ENCODE measurements at regions not wholly inside any gene's neighbourhood (a gene's known extent, or its start where the extent isn't known, plus 50 kb on each side); places are given as distances from the start of the nearest gene placed in this dataset.
"Not testable (repeated sequence)": the region's sequence is repeated elsewhere in the genome, so short reads cannot be mapped to it uniquely, and the experiment has no call there.

DNA sequence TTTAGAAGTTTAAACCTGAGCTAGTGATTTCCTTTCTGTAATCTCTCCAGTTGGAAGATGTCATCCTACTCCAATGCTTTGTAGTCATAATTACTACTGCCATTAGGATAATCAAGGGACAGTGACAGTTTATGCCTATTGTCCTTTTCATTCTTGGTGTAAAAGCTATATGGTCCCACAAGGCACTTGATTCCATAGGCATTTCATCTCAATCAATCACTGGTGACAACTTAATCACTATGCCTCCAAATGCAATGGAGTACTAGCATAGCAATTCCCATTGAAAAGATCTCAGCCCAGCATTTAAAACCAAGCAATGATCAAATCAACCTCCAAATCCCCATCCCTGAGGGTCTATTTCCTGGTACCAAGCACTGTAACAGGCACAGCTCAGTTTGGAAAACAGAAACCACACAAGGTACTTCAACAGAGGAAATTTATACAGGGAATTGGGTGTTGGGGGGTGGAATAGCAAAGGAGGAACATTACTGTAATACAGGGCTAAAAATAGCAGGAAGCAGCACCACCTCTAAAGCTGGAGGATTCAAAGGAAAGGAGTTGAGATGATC is 51.0 kb downstream of the FHIP2A start:
- Histone ChIP-seq H3K27ac (ENCODE audit: insufficient read depth, low read depth, low read length, poor library complexity, severe bottlenecking) (no peak overlapping the region), H3K27me3 (ENCODE audit: control insufficient read depth, insufficient read depth, low read length, poor library complexity, severe bottlenecking) (no peaks in the 10 kb centered on the region), H3K4me1 (ENCODE audit: control insufficient read depth, insufficient read depth, low read length) (no peaks in the 10 kb centered on the region), H3K9me3 (ENCODE audit: control insufficient read depth, low read length) (no peaks in the 10 kb centered on the region), H3K36me3 (ENCODE audit: control insufficient read depth, insufficient read depth, low read length) (no peaks in the 10 kb centered on the region), H3K4me3 (ENCODE audit: insufficient read depth, low read depth, low read length) (no peak overlapping the region)

- Histone ChIP-seq H3K9me3 (ENCODE audit: control insufficient read depth, low read length) (no peaks in the 10 kb centered on the region), H3K4me1 (ENCODE audit: control insufficient read depth, insufficient read depth, low read length) (peaks cover 3% of the 10 kb centered on the region), H3K36me3 (ENCODE audit: control insufficient read depth, insufficient read depth, low read length) (no peaks in the 10 kb centered on the region), H3K27ac (ENCODE audit: insufficient read depth, low read depth, low read length, poor library complexity, severe bottlenecking) (no peak overlapping the region), H3K27me3 (ENCODE audit: control insufficient read depth, insufficient read depth, low read length, poor library complexity, severe bottlenecking) (no peaks in the 10 kb centered on the region), H3K4me3 (ENCODE audit: insufficient read depth, low read depth, low read length) (no peak overlapping the region)
- 42% methylated on average over 17 of the region's 17 CpGs for WGBS, 2 experiments
Measured at GRCh38 chr10:114874827-114875411, 53.3 kb downstream of the FHIP2A start.

DNA sequence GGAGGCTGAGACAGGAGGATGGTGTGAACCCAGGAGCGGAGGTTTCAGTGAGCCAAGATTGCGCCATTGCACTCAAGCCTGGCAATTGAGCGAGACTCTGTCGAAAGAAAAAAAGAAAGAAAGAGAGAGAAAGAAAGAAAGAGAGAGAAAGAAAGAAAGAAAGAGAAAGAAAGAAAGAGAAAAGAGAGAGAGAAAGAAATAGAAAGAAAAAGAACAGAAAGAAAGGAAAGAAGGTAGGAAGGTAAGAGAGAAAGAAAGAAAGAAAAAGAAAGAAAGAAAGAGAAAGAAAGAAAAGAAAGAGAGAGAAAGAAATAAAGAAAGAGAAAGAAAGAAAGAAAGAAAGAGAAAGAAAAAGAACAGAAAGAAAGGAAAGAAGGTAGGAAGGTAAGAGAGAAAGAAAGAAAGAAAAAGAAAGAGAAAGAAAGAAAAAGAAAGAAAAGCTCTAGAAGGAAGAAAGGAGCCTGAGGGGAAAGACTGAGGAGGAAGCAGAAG is 54.1 kb downstream of the FHIP2A start:
- not testable (repeated sequence) for H3K4me3 ChIP-seq (ENCODE audit: insufficient read depth, low read depth, low read length); H3K4me1 ChIP-seq (ENCODE audit: control insufficient read depth, insufficient read depth, low read length); H3K27me3 ChIP-seq (ENCODE audit: control insufficient read depth, insufficient read depth, low read length, poor library complexity, severe bottlenecking); H3K36me3 ChIP-seq (ENCODE audit: control insufficient read depth, insufficient read depth, low read length); H3K9me3 ChIP-seq (ENCODE audit: control insufficient read depth, low read length); H3K27ac ChIP-seq (ENCODE audit: insufficient read depth, low read depth, low read length, poor library complexity, severe bottlenecking)
- WGBS, 2 experiments = 91 to 95% methylated on average over 4 of the region's 4 CpGs

DNA sequence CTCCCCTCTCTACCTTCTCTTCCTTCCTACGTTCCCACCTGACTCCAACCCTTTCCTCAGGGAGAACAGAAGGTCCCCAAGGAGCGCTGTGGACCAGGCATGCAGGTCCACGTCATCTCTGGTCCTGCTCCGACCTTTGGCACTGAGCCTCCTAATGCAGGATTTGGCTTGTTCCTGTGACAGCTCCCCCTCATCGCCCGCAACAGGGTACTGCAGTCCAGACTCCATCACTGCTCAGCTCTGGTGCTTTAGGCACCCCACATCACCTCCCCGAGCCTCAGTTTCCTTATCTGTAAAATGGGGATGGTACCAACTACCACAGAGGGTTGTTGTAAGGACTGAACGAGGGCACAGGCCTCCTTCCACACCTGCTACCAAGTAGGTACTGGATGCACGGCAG is 54.6 kb downstream of the FHIP2A start:
- WGBS, 2 experiments = 91 to 92% methylated on average over 9 of the region's 9 CpGs
- Histone ChIP-seq H3K9me3 (ENCODE audit: control insufficient read depth, low read length) (no peaks in the 10 kb centered on the region), H3K4me3 (ENCODE audit: insufficient read depth, low read depth, low read length) (no peak overlapping the region), H3K27me3 (ENCODE audit: control insufficient read depth, insufficient read depth, low read length, poor library complexity, severe bottlenecking) (no peaks in the 10 kb centered on the region), H3K27ac (ENCODE audit: insufficient read depth, low read depth, low read length, poor library complexity, severe bottlenecking) (no peak overlapping the region), H3K36me3 (ENCODE audit: control insufficient read depth, insufficient read depth, low read length) (no peaks in the 10 kb centered on the region), H3K4me1 (ENCODE audit: control insufficient read depth, insufficient read depth, low read length) (peaks cover 10% of the 10 kb centered on the region)

GRCh38 chr10:114876602-114877300 is 55.2 kb downstream of the FHIP2A start:
- Histone ChIP-seq H3K9me3 (ENCODE audit: control insufficient read depth, low read length) (no peaks in the 10 kb centered on the region), H3K27me3 (ENCODE audit: control insufficient read depth, insufficient read depth, low read length, poor library complexity, severe bottlenecking) (no peaks in the 10 kb centered on the region), H3K4me1 (ENCODE audit: control insufficient read depth, insufficient read depth, low read length) (peaks cover 16% of the 10 kb centered on the region), H3K4me3 (ENCODE audit: insufficient read depth, low read depth, low read length) (no peak overlapping the region), H3K36me3 (ENCODE audit: control insufficient read depth, insufficient read depth, low read length) (no peaks in the 10 kb centered on the region), H3K27ac (ENCODE audit: insufficient read depth, low read depth, low read length, poor library complexity, severe bottlenecking) (no peak overlapping the region)
- WGBS, 2 experiments = 36 to 41% methylated on average over 19 to 20 of the region's 20 CpGs

DNA sequence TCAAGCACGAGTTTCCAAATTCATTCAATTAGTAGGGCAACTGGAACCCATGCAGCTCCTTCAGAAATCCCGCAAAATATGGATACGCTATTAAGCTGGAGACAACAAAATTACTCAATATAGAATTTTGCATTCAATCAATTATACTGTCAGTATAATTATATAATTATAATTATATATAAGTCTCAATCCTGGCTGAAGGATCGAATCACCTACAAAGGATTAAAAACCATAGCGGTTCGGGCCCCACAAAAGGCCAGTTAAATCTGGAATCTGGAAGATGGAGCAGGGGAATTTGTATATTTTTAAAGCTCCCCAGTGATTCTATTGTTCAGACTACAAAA is 55.7 kb downstream of the FHIP2A start:
- 61 to 66% methylated on average over 5 to 6 of the region's 6 CpGs for WGBS, 2 experiments
- Histone ChIP-seq H3K4me1 (ENCODE audit: control insufficient read depth, insufficient read depth, low read length) (peaks cover 16% of the 10 kb centered on the region), H3K27me3 (ENCODE audit: control insufficient read depth, insufficient read depth, low read length, poor library complexity, severe bottlenecking) (no peaks in the 10 kb centered on the region), H3K4me3 (ENCODE audit: insufficient read depth, low read depth, low read length) (no peak overlapping the region), H3K9me3 (ENCODE audit: control insufficient read depth, low read length) (no peaks in the 10 kb centered on the region), H3K36me3 (ENCODE audit: control insufficient read depth, insufficient read depth, low read length) (no peaks in the 10 kb centered on the region), H3K27ac (ENCODE audit: insufficient read depth, low read depth, low read length, poor library complexity, severe bottlenecking) (no peak overlapping the region)

GRCh38 chr10:114879093-114879492 is 57.5 kb downstream of the FHIP2A start:
- no peaks in the 10 kb centered on the region for H3K36me3 ChIP-seq (ENCODE audit: control insufficient read depth, insufficient read depth, low read length)
- no peaks in the 10 kb centered on the region for H3K27me3 ChIP-seq (ENCODE audit: control insufficient read depth, insufficient read depth, low read length, poor library complexity, severe bottlenecking)
- no peaks in the 10 kb centered on the region for H3K9me3 ChIP-seq (ENCODE audit: control insufficient read depth, low read length)
- peaks cover 16% of the 10 kb centered on the region for H3K4me1 ChIP-seq (ENCODE audit: control insufficient read depth, insufficient read depth, low read length)
- no peak overlapping the region for H3K4me3 ChIP-seq (ENCODE audit: insufficient read depth, low read depth, low read length)
- no peak overlapping the region for H3K27ac ChIP-seq (ENCODE audit: insufficient read depth, low read depth, low read length, poor library complexity, severe bottlenecking)

DNA sequence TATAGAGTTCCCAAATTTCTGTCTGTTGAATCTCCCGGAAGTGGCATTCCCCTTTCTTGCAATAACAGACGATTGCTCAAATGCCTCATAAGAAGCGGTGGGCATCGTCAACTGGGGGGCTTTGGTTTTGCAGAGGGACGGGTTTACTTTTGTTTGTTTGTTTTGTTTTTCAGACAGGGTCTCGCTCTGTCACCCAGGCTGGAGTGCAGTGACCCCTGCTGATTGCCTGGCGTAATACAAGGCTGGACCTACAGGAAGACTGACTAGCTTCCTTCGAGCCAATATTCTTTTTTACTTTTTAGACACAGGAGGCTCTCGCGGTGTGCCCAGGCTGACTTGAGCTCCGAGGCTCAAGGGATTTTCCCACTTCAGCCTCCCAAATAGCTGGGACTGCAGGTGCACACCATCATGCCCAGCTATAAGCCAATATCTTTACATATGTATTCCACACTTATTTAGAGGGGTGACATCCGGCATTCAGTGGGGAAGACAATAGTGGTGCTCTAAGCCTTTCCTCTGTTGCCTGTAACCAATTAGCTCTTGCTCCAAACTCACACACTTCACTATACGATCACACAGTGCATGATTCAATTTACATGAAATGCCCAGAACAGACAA is 58.1 kb downstream of the FHIP2A start:
- no peaks in the 10 kb centered on the region for H3K9me3 ChIP-seq (ENCODE audit: control insufficient read depth, low read length)
- H3K4me3 ChIP-seq (ENCODE audit: insufficient read depth, low read depth, low read length) = no peak overlapping the region
- no peak overlapping the region for H3K27ac ChIP-seq (ENCODE audit: insufficient read depth, low read depth, low read length, poor library complexity, severe bottlenecking)
- H3K4me1 ChIP-seq (ENCODE audit: control insufficient read depth, insufficient read depth, low read length) = peaks cover 16% of the 10 kb centered on the region
- WGBS, 2 experiments = 51 to 53% methylated on average over 13 of the region's 13 CpGs
- H3K36me3 ChIP-seq (ENCODE audit: control insufficient read depth, insufficient read depth, low read length) = no peaks in the 10 kb centered on the region
- no peaks in the 10 kb centered on the region for H3K27me3 ChIP-seq (ENCODE audit: control insufficient read depth, insufficient read depth, low read length, poor library complexity, severe bottlenecking)

- Histone ChIP-seq H3K36me3 (ENCODE audit: control insufficient read depth, insufficient read depth, low read length) (no peaks in the 10 kb centered on the region), H3K4me1 (ENCODE audit: control insufficient read depth, insufficient read depth, low read length) (peaks cover 16% of the 10 kb centered on the region), H3K27me3 (ENCODE audit: control insufficient read depth, insufficient read depth, low read length, poor library complexity, severe bottlenecking) (no peaks in the 10 kb centered on the region), H3K9me3 (ENCODE audit: control insufficient read depth, low read length) (no peaks in the 10 kb centered on the region), H3K27ac (ENCODE audit: insufficient read depth, low read depth, low read length, poor library complexity, severe bottlenecking) (peak overlapping the region; percentile 28), H3K4me3 (ENCODE audit: insufficient read depth, low read depth, low read length) (no peak overlapping the region)
- WGBS, 2 experiments = 53 to 55% methylated on average over 3 of the region's 3 CpGs
Measured at GRCh38 chr10:114881417-114881816, 56.6 kb upstream of the TRUB1 start.

DNA sequence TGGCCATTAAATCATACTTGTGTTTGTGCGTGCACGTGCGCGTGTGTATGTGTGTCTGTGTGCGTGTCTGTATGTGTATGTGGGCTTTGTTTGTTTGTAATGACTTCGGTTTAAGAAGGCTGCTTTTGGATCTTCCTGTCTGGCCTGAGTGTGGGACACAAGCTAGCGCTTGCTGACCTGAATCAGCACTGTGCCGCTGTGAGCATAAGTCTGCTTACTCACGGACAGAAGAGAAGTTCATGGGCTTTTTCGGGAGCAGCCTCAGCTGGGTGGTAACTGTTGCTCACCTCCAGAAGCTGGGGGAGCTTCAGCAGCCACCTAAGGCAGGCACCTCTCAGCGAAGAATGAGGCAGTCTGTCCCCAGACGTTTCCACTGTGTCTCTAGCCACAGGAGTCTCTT is 56.1 kb upstream of the TRUB1 start:
- Histone ChIP-seq H3K9me3 (ENCODE audit: control insufficient read depth, low read length) (no peaks in the 10 kb centered on the region), H3K4me3 (ENCODE audit: insufficient read depth, low read depth, low read length) (no peak overlapping the region), H3K4me1 (ENCODE audit: control insufficient read depth, insufficient read depth, low read length) (peaks cover 16% of the 10 kb centered on the region), H3K27ac (ENCODE audit: insufficient read depth, low read depth, low read length, poor library complexity, severe bottlenecking) (no peak overlapping the region), H3K36me3 (ENCODE audit: control insufficient read depth, insufficient read depth, low read length) (no peaks in the 10 kb centered on the region), H3K27me3 (ENCODE audit: control insufficient read depth, insufficient read depth, low read length, poor library complexity, severe bottlenecking) (no peaks in the 10 kb centered on the region)
- WGBS, 2 experiments = 76 to 79% methylated on average over 12 of the region's 12 CpGs

Data from ectodermal cell (in vitro differentiated cells).